SIG-M5 treated with dmso at 0.1 percent for 504 hours (cell line): ENCODE measurements at regions not wholly inside any gene's neighbourhood (a gene's known extent, or its start where the extent isn't known, plus 50 kb on each side); places are given as distances from the start of the nearest gene placed in this dataset.
"Not testable (repeated sequence)": the region's sequence is repeated elsewhere in the genome, so short reads cannot be mapped to it uniquely, and the experiment has no call there.

ENCODE experiments used
- DNase-seq: peaks from one replicate; lab custom pipeline; 2025; ENCODE audit not compliant: unreplicated experiment; lab: John Stamatoyannopoulos, UW

- no peak for DNase-seq
Observed at GRCh38 chr5:158451993-158452672, 593.2 kb upstream of the CLINT1 start.

GRCh38 chr5:158451203-158451992 lies 592.5 kb upstream of the CLINT1 start:
- DNase-seq: no peak

GRCh38 chr5:158450751-158451171 lies 591.8 kb upstream of the CLINT1 start:
- DNase-seq: no peak

- DNase-seq: not testable (repeated sequence)
Observed at GRCh38 chr5:158446761-158447160, 587.8 kb upstream of the CLINT1 start.

GRCh38 chr5:158439204-158439603 lies 580.3 kb upstream of the CLINT1 start:
- not testable (repeated sequence) for DNase-seq

GRCh38 chr5:158436271-158437065 lies 577.5 kb upstream of the CLINT1 start:
- DNase-seq: no peak

GRCh38 chr5:158435161-158435616 lies 576.2 kb upstream of the CLINT1 start:
- DNase-seq: no peak

- DNase-seq: no peak
Observed at GRCh38 chr5:158434749-158435148, 575.8 kb upstream of the CLINT1 start.

- DNase-seq: no peak
Observed at GRCh38 chr5:158433634-158434033, 574.7 kb upstream of the CLINT1 start.

- DNase-seq: no peak
Observed at GRCh38 chr5:158431369-158432029, 572.6 kb upstream of the CLINT1 start.

GRCh38 chr5:158430798-158431167 lies 571.8 kb upstream of the CLINT1 start:
- no peak for DNase-seq

GRCh38 chr5:158430166-158430797 lies 571.3 kb upstream of the CLINT1 start:
- no peak for DNase-seq

GRCh38 chr5:158429564-158429963 lies 570.6 kb upstream of the CLINT1 start:
- peak; percentile 18 for DNase-seq

- no peak for DNase-seq
Observed at GRCh38 chr5:158423623-158424200, 564.8 kb upstream of the CLINT1 start.

GRCh38 chr5:158422653-158423515 lies 563.9 kb upstream of the CLINT1 start:
- DNase-seq: no peak

- DNase-seq: no peak
Observed at GRCh38 chr5:158421319-158421718, 562.4 kb upstream of the CLINT1 start.

- DNase-seq: no peak
Observed at GRCh38 chr5:158419186-158419585, 560.2 kb upstream of the CLINT1 start.

GRCh38 chr5:158414780-158415179 lies 555.8 kb upstream of the CLINT1 start:
- DNase-seq: no peak

- no peak for DNase-seq
Observed at GRCh38 chr5:158414333-158414762, 555.4 kb upstream of the CLINT1 start.
